OCI-LY3 (cell line): ENCODE measurements at regions not wholly inside any gene's neighbourhood (a gene's known extent, or its start where the extent isn't known, plus 50 kb on each side); places are given as distances from the start of the nearest gene placed in this dataset.

Experiments used
- EZH2phosphoT487 ChIP-seq: fragments of 200-600 bp; shearing (Covaris generic); IDR thresholded peaks from 2 replicates; pipeline ENCODE4 v1.6.1; 2018; ENCODE audit warnings: antibody characterized with exemption, mixed run types, low read depth
- TF ChIP-seq, protein P1 (sequence below): fragments of 200-600, 300-600 bp; sonication (generic); IDR thresholded peaks from 2 replicates; pipeline ENCODE4 v1.5.1; 2014; ENCODE audit warnings: antibody characterized with exemption, low read length, low read depth

DNA sequence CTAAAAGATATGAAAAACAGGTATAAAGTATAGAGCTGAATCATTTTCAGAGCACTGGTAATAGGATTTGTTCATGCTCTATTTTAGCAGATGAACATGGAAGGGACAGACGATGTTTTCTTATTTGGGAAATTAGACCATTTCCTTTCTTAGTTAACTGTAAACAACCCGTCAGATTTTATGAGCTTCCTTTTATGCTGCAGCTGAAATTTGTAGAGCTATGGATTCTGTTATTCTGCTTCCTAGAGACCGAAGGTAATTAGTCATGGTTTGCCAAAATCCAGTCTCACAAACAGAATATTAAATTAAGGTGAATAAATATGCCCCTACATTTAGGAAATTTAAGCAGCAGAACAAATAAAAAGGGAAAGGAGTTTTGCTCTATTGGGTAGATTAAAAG is 180.2 kb upstream of the SYT1 start:
- TF ChIP-seq, protein P1, sequence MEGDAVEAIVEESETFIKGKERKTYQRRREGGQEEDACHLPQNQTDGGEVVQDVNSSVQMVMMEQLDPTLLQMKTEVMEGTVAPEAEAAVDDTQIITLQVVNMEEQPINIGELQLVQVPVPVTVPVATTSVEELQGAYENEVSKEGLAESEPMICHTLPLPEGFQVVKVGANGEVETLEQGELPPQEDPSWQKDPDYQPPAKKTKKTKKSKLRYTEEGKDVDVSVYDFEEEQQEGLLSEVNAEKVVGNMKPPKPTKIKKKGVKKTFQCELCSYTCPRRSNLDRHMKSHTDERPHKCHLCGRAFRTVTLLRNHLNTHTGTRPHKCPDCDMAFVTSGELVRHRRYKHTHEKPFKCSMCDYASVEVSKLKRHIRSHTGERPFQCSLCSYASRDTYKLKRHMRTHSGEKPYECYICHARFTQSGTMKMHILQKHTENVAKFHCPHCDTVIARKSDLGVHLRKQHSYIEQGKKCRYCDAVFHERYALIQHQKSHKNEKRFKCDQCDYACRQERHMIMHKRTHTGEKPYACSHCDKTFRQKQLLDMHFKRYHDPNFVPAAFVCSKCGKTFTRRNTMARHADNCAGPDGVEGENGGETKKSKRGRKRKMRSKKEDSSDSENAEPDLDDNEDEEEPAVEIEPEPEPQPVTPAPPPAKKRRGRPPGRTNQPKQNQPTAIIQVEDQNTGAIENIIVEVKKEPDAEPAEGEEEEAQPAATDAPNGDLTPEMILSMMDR = no peak
- TF ChIP-seq EZH2phosphoT487 = no peak
